HCT116 (cell line): ENCODE measurements at regions not wholly inside any gene's neighbourhood (a gene's known extent, or its start where the extent isn't known, plus 50 kb on each side); places are given as distances from the start of the nearest gene placed in this dataset.

Source experiments
- ATAC-seq: fragments of 200-7000 bp; cut with Tn5 transposase; 2 replicates; pipeline ENCODE4 v1.9.1; 2020; ENCODE audit warnings: mild to moderate bottlenecking, moderate library complexity
- BruUV-seq: library from RNA; stranded (reverse); fragments of 400-500 nt; replicated peaks from 2 replicates; lab custom pipeline; 2021; lab: Mats Ljungman, UMichigan
- CTCF ChIA-PET: fragments of 300-600 bp; sonication (Branson Sonifier 250); formaldehyde crosslinking; loops from one replicate; lab custom pipeline; 2021; ENCODE audit warnings: antibody characterized with exemption; lab: Charles Lee
- POLR2A ChIA-PET: fragments of 300-600, 350-600 bp; sonication (Branson Sonifier 250); formaldehyde crosslinking; loops from one replicate; lab custom pipeline; 2021; ENCODE audit warnings: antibody characterized with exemption; lab: Charles Lee
- RAD21 ChIA-PET, 2 experiments: fragments of 300-600 bp; sonication (Branson Sonifier 250); formaldehyde crosslinking; loops; one replicate each; lab custom pipeline; 2023; ENCODE audit warnings: low total read pairs in 2 of 2; ENCODE audit not compliant: uncharacterized antibody in 2 of 2, unreplicated experiment in 2 of 2, low non-redundant PET in 1 of 2; lab: Charles Lee
- DNase-seq: peaks from one replicate; pipeline ENCODE4 v3.0.0-alpha.2; 2010; ENCODE audit warnings: low read depth, low spot score
- H2AFZ ChIP-seq: fragments of 200-600 bp; shearing (Covaris generic), sonication (generic); 2 replicates; pipeline ENCODE4 v1.6.1; 2017; ENCODE audit warnings: low read depth, mixed run types, mixed read lengths, antibody characterized with exemption, low read length; ENCODE audit not compliant: poor library complexity, severe bottlenecking
- H3K27ac ChIP-seq: 2 replicates; pipeline ENCODE4 v1.5.1; 2012; ENCODE audit warnings: low read depth, low read length
- H3K27me3 ChIP-seq: fragments of 200-600 bp; sonication (generic); 2 replicates; pipeline ENCODE4 v1.6.1; 2016; ENCODE audit warnings: mixed run types, low read length, mixed read lengths; ENCODE audit not compliant: insufficient read depth
- H3K36me3 ChIP-seq, 2 experiments: fragments of 200-500 bp in 1 of 2; fragments of 200-600 bp in 1 of 2; sonication (Bioruptor generic) in 1 of 2; sonication (generic) in 1 of 2; 2 replicates each; pipeline versions ENCODE4 v1.5.1 to v1.6.1; 2014 to 2016; ENCODE audit warnings: low read length in 2 of 2, inconsistent platforms in 1 of 2, mixed read lengths in 1 of 2, mixed run types in 1 of 2; ENCODE audit not compliant: insufficient read depth in 2 of 2, control insufficient read depth in 1 of 2
- H3K4me1 ChIP-seq, 2 experiments: fragments of 200-600 bp in 1 of 2; sonication (generic) in 1 of 2; 2 replicates each; pipeline versions ENCODE4 v1.5.1 to v1.6.1; 2012 to 2017; ENCODE audit warnings: low read length in 2 of 2, inconsistent platforms in 1 of 2, mild to moderate bottlenecking in 1 of 2, mixed read lengths in 1 of 2, mixed run types in 1 of 2, moderate library complexity in 1 of 2; ENCODE audit not compliant: insufficient read depth in 2 of 2, control insufficient read depth in 1 of 2
- H3K4me2 ChIP-seq: fragments of 200-600 bp; sonication (generic); 2 replicates; pipeline ENCODE4 v1.6.1; 2017; ENCODE audit warnings: mixed run types, low read length, mixed read lengths
- H3K4me3 ChIP-seq, 2 experiments: fragments of 200-600 bp in 1 of 2; sonication (generic) in 1 of 2; replicated peaks in 1 of 2; 2 replicates each; pipeline ENCODE4 v1.5.1; 2011 to 2016; ENCODE audit warnings: low read length in 2 of 2, control low read depth in 1 of 2, low read depth in 1 of 2, mild to moderate bottlenecking in 1 of 2, mixed read lengths in 1 of 2, mixed run types in 1 of 2
- H3K79me2 ChIP-seq: fragments of 200-600 bp; sonication (generic); 2 replicates; pipeline ENCODE4 v1.6.1; 2017; ENCODE audit warnings: mild to moderate bottlenecking, mixed run types, low read length, moderate library complexity, mixed read lengths; ENCODE audit not compliant: insufficient read depth
- H3K9ac ChIP-seq: fragments of 200-600 bp; sonication (generic); 2 replicates; pipeline ENCODE4 v1.6.1; 2016; ENCODE audit warnings: low read length, mixed read lengths
- H3K9me2 ChIP-seq: fragments of 200-600 bp; sonication (generic), shearing (Covaris generic); 2 replicates; pipeline ENCODE4 v1.6.1; 2017; ENCODE audit warnings: mixed run types, mild to moderate bottlenecking, moderate library complexity; ENCODE audit not compliant: insufficient read depth
- H3K9me3 ChIP-seq, 2 experiments: fragments of 200-500 bp in 1 of 2; fragments of 200-600 bp in 1 of 2; sonication (Bioruptor generic) in 1 of 2; sonication (generic) in 1 of 2; 2 replicates each; pipeline ENCODE4 v1.6.1; 2014 to 2017; ENCODE audit warnings: low read length in 2 of 2, mixed read lengths in 2 of 2, inconsistent platforms in 1 of 2, low read depth in 1 of 2, mild to moderate bottlenecking in 1 of 2, mixed run types in 1 of 2, moderate library complexity in 1 of 2; ENCODE audit not compliant: control insufficient read depth in 1 of 2, insufficient read depth in 1 of 2
- H4K20me1 ChIP-seq: fragments of 200-600 bp; sonication (generic), shearing (Covaris generic); 2 replicates; pipeline ENCODE4 v1.6.1; 2017; ENCODE audit warnings: mixed run types, mild to moderate bottlenecking, moderate library complexity; ENCODE audit not compliant: insufficient read depth
- CBX3 ChIP-seq: IDR thresholded peaks from 2 replicates; pipeline ENCODE4 v1.6.1; 2012; ENCODE audit warnings: low read depth
- CTCF ChIP-seq, 3 experiments: fragments of 200-600 bp in 1 of 3; sonication (generic) in 1 of 3; IDR thresholded peaks in 2 of 3; conservative IDR thresholded peaks in 1 of 3; 2 replicates each; pipeline ENCODE4 v1.5.1; 2012 to 2017; ENCODE audit warnings: low read depth in 2 of 3, low read length in 2 of 3, antibody characterized with exemption in 1 of 3, borderline replicate concordance in 1 of 3, control low read depth in 1 of 3, mild to moderate bottlenecking in 1 of 3, mixed read lengths in 1 of 3, mixed run types in 1 of 3, moderate library complexity in 1 of 3; ENCODE audit not compliant: insufficient read depth in 1 of 3
- EGR1 ChIP-seq: IDR thresholded peaks from 2 replicates; pipeline ENCODE4 v1.6.1; 2012; ENCODE audit warnings: low read depth
- ELF1 ChIP-seq: IDR thresholded peaks from 2 replicates; pipeline ENCODE4 v1.6.1; 2012; ENCODE audit warnings: low read depth, borderline replicate concordance
- EZH2 ChIP-seq: fragments of 200-600 bp; sonication (generic); IDR thresholded peaks from 2 replicates; pipeline ENCODE4 v1.6.1; 2017; ENCODE audit warnings: antibody characterized with exemption, mixed run types
- EZH2phosphoT487 ChIP-seq: fragments of 200-600 bp; IDR thresholded peaks from 2 replicates; pipeline ENCODE4 v1.6.1; 2018; ENCODE audit warnings: antibody characterized with exemption, borderline replicate concordance
- JUND ChIP-seq: IDR thresholded peaks from 2 replicates; pipeline ENCODE4 v1.6.1; 2012
- MAX ChIP-seq: IDR thresholded peaks from 2 replicates; pipeline ENCODE4 v1.6.1; 2012
- POLR2A ChIP-seq: IDR thresholded peaks from 2 replicates; pipeline ENCODE4 v1.7.0; 2011; ENCODE audit warnings: borderline replicate concordance; ENCODE audit not compliant: insufficient read depth, insufficient read length; ENCODE audit errors: extremely low read depth
- POLR2AphosphoS5 ChIP-seq: IDR thresholded peaks from 2 replicates; pipeline ENCODE4 v1.6.1; 2011; ENCODE audit warnings: mild to moderate bottlenecking, low read depth, low read length, moderate library complexity
- RAD21 ChIP-seq: IDR thresholded peaks from 2 replicates; pipeline ENCODE4 v1.6.1; 2012; ENCODE audit warnings: low read depth, mild to moderate bottlenecking
- SIN3A ChIP-seq: IDR thresholded peaks from 2 replicates; pipeline ENCODE4 v1.6.1; 2012; ENCODE audit warnings: low read depth
- SP1 ChIP-seq: IDR thresholded peaks from 2 replicates; pipeline ENCODE4 v1.6.1; 2012; ENCODE audit warnings: low read depth
- SRF ChIP-seq: IDR thresholded peaks from 2 replicates; pipeline ENCODE4 v1.6.1; 2012; ENCODE audit warnings: low read depth
- TCF7L2 ChIP-seq: IDR thresholded peaks from 2 replicates; pipeline ENCODE4 v1.7.0; 2011; ENCODE audit warnings: borderline replicate concordance, inconsistent platforms; ENCODE audit not compliant: insufficient read depth, insufficient read length; ENCODE audit errors: extremely low read depth
- YY1 ChIP-seq: IDR thresholded peaks from 2 replicates; pipeline ENCODE4 v1.6.1; 2011; ENCODE audit warnings: low read length, low read depth, moderate library complexity, mild to moderate bottlenecking; ENCODE audit not compliant: insufficient replicate concordance; ENCODE audit errors: extremely low read depth
- ZFX ChIP-seq: fragments of 450-650 bp; IDR thresholded peaks from 2 replicates; pipeline ENCODE4 v1.6.1; 2017
- ZNF274 ChIP-seq: fragments of 200-500 bp; sonication (Bioruptor generic); IDR thresholded peaks from 2 replicates; pipeline ENCODE4 v1.6.1; 2014; ENCODE audit warnings: mild to moderate bottlenecking, low read depth, low read length, inconsistent platforms
- intact Hi-C: fragments of 100-400 bp; cut with micrococcal nuclease; formaldehyde crosslinking; loops from 2 replicates; pipeline ENCODE4 v1.10.0; 2022
- TF ChIP-seq, protein P1 (sequence below): IDR thresholded peaks from 2 replicates; pipeline ENCODE4 v1.6.1; 2012; ENCODE audit warnings: low read depth
- TF ChIP-seq, protein P2 (sequence below): IDR thresholded peaks from 2 replicates; pipeline ENCODE4 v1.6.1; 2012

GRCh38 chr11:130720232-130721022 is 195.9 kb downstream of the SNX19 start:
- H3K9me3 ChIP-seq, result no peaks in the 10 kb centered on the region
- H3K36me3 ChIP-seq, result no peaks in the 10 kb centered on the region
- no peak for ATAC-seq
- TF ChIP-seq ZFX (no peak), ELF1 (no peak), RAD21 (no peak), POLR2AphosphoS5 (no peak), MAX (no peak), CBX3 (no peak), SP1 (no peak), YY1 (no peak), ZNF274 (no peak), EZH2 (no peak), POLR2A (no peak), EGR1 (no peak), SRF (no peak), CTCF (IDR thresholded peaks at IDR 0.05 in 2 of 3, conservative IDR thresholded peaks at IDR 0.05 in 1 of 3; ENCODE audit: borderline replicate concordance in 1 of 3, insufficient read depth in 1 of 3, low read depth in 2 of 3, low read length in 2 of 3) (no peak), TCF7L2 (no peak), SIN3A (no peak), JUND (no peak), EZH2phosphoT487 (no peak)
- TF ChIP-seq, protein P1, sequence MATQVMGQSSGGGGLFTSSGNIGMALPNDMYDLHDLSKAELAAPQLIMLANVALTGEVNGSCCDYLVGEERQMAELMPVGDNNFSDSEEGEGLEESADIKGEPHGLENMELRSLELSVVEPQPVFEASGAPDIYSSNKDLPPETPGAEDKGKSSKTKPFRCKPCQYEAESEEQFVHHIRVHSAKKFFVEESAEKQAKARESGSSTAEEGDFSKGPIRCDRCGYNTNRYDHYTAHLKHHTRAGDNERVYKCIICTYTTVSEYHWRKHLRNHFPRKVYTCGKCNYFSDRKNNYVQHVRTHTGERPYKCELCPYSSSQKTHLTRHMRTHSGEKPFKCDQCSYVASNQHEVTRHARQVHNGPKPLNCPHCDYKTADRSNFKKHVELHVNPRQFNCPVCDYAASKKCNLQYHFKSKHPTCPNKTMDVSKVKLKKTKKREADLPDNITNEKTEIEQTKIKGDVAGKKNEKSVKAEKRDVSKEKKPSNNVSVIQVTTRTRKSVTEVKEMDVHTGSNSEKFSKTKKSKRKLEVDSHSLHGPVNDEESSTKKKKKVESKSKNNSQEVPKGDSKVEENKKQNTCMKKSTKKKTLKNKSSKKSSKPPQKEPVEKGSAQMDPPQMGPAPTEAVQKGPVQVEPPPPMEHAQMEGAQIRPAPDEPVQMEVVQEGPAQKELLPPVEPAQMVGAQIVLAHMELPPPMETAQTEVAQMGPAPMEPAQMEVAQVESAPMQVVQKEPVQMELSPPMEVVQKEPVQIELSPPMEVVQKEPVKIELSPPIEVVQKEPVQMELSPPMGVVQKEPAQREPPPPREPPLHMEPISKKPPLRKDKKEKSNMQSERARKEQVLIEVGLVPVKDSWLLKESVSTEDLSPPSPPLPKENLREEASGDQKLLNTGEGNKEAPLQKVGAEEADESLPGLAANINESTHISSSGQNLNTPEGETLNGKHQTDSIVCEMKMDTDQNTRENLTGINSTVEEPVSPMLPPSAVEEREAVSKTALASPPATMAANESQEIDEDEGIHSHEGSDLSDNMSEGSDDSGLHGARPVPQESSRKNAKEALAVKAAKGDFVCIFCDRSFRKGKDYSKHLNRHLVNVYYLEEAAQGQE, result no peak
- TF ChIP-seq, protein P2, sequence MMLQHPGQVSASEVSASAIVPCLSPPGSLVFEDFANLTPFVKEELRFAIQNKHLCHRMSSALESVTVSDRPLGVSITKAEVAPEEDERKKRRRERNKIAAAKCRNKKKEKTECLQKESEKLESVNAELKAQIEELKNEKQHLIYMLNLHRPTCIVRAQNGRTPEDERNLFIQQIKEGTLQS, result no peak
- TF ChIP-seq, all 23 proteins: peak for 0
- CTCF ChIA-PET, result no interaction called here
- no peaks in the 10 kb centered on the region for H3K9me2 ChIP-seq
- H3K27me3 ChIP-seq, result peaks cover 10% of the 10 kb centered on the region
- no TSS peak for BruUV-seq
- H3K4me3 ChIP-seq, result no peak overlapping the region
- RAD21 ChIA-PET, result no interaction called here
- no peak overlapping the region for H3K27ac ChIP-seq
- H3K4me1 ChIP-seq, result no peaks in the 10 kb centered on the region
- H3K4me2 ChIP-seq, result no peak overlapping the region
- H3K79me2 ChIP-seq, result no peaks in the 10 kb centered on the region
- intact Hi-C loops, result no loop called here
- no peak overlapping the region for H2AFZ ChIP-seq
- POLR2A ChIA-PET, result no interaction called here
- no peaks in the 10 kb centered on the region for H4K20me1 ChIP-seq
- DNase-seq, result no peak
- no peak overlapping the region for H3K9ac ChIP-seq
